AG04449 (cell line): ENCODE measurements at regions not wholly inside any gene's neighbourhood (a gene's known extent, or its start where the extent isn't known, plus 50 kb on each side); places are given as distances from the start of the nearest gene placed in this dataset.

ENCODE experiments used
- CTCF ChIA-PET: fragments of 350-600 bp; formaldehyde crosslinking; extraction: SDS; loops from one replicate; lab custom pipeline; 2021; ENCODE audit warnings: antibody characterized with exemption; lab: Yijun Ruan, JAX
- POLR2A ChIA-PET: fragments of 400-600, 350-600 bp; formaldehyde crosslinking; extraction: SDS; loops from one replicate; lab custom pipeline; 2020; ENCODE audit warnings: antibody characterized with exemption, inconsistent platforms; lab: Yijun Ruan, JAX
- DNase-seq: peaks from one replicate; pipeline ENCODE4 v3.0.0-alpha.2; 2010; ENCODE audit warnings: low read depth, low spot score
- H3K4me3 ChIP-seq: 2 replicates; pipeline ENCODE4 v1.5.1; 2011; ENCODE audit warnings: low read depth, mild to moderate bottlenecking, control low read depth, low read length
- CTCF ChIP-seq: IDR thresholded peaks from one replicate; pipeline ENCODE4 v1.5.1; 2011; ENCODE audit warnings: mild to moderate bottlenecking, moderate library complexity, low read length, control low read depth, inconsistent platforms; ENCODE audit not compliant: insufficient read depth; ENCODE audit errors: missing control alignments

- TF ChIP-seq CTCF: no peak
- ChIA-PET CTCF (no interaction called here), POLR2A (no interaction called here)
- H3K4me3 ChIP-seq: no peak overlapping the region
- DNase-seq: no peak
Measured at GRCh38 chr7:110003827-110004226, 1087.1 kb upstream of the LRRN3 start.

- TF ChIP-seq CTCF: no peak
- DNase-seq: no peak
- ChIA-PET POLR2A (no interaction called here), CTCF (no interaction called here)
- no peak overlapping the region for H3K4me3 ChIP-seq
Measured at GRCh38 chr7:110007320-110008063, 1083.4 kb upstream of the LRRN3 start.

GRCh38 chr7:110010359-110010758, 1080.6 kb upstream of the LRRN3 start:
- no peak overlapping the region for H3K4me3 ChIP-seq
- DNase-seq: no peak
- ChIA-PET POLR2A (no interaction called here), CTCF (no interaction called here)
- TF ChIP-seq CTCF: no peak

GRCh38 chr7:110017405-110017804, 1073.5 kb upstream of the LRRN3 start:
- DNase-seq: no peak

GRCh38 chr7:110027385-110027784, 1063.5 kb upstream of the LRRN3 start:
- POLR2A ChIA-PET: no interaction called here
- no peak for DNase-seq

More at GRCh38 chr7:110017405-110017804, 1073.5 kb upstream of the LRRN3 start:
- H3K4me3 ChIP-seq: no peak overlapping the region
- ChIA-PET POLR2A (no interaction called here), CTCF (no interaction called here)
- TF ChIP-seq CTCF: no peak

GRCh38 chr7:110043519-110043918, 1047.4 kb upstream of the LRRN3 start:
- ChIA-PET CTCF (no interaction called here), POLR2A (no interaction called here)
- no peak overlapping the region for H3K4me3 ChIP-seq
- no peak for DNase-seq
- no peak for TF ChIP-seq CTCF

More at GRCh38 chr7:110027385-110027784, 1063.5 kb upstream of the LRRN3 start:
- no peak overlapping the region for H3K4me3 ChIP-seq
- CTCF ChIA-PET: no interaction called here
- no peak for TF ChIP-seq CTCF
